SW480 (cell line): ENCODE measurements at regions not wholly inside any gene's neighbourhood (a gene's known extent, or its start where the extent isn't known, plus 50 kb on each side); places are given as distances from the start of the nearest gene placed in this dataset.
"Not testable (repeated sequence)": the region's sequence is repeated elsewhere in the genome, so short reads cannot be mapped to it uniquely, and the experiment has no call there.

Experiments
- DNase-seq: peaks from one replicate; pipeline ENCODE4 v3.0.0-alpha.2; 2016; ENCODE audit warnings: low spot score

- DNase-seq: no peak
Measured at GRCh38 chr2:118611691-118612090, 235.8 kb downstream of the EN1 start.

GRCh38 chr2:118609138-118609537 lies 238.3 kb downstream of the EN1 start:
- no peak for DNase-seq

- no peak for DNase-seq
Measured at GRCh38 chr2:118607641-118608040, 239.8 kb downstream of the EN1 start.

DNA sequence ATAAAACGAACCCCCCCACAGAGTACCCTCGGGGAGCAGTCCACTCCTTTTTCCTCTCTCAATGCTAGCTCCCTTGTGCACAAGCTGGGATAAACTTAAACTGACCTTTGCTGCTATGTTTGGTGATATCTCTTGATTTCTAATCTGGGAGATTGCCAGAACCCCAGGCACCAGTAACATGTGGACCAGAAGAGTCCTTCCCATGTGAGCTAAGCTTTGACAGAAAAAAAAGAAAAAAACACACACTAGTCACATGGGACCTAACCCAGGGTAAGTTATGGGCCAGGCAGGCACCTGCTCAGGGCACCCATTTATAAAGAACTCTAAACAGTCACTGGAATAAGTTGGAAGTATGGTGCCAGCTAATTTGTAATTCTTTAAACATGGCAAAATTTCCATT lies 242.6 kb downstream of the EN1 start:
- DNase-seq: no peak

- DNase-seq: no peak
Measured at GRCh38 chr2:118604371-118604770, 243.1 kb downstream of the EN1 start.

- DNase-seq: no peak
Measured at GRCh38 chr2:118599141-118599540, 248.3 kb downstream of the EN1 start.

DNA sequence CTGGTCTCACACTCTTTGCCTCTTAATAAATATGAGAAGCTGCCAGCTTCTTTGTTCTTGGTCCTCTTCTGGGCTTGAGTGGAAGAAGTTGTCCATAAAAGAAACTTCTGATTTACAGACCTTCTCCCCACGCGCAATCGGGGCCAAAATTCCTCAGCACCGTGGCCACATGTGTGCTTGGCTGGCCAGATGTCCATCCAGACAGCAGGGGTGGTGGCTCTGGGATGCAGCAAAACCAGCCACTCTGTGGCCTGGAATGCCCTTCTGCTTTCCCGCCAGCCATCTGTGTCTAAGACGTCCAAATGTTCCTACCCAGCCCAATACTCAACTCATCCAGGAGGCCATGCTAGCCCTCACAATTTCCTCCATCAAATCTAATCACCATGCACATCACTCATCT lies 250.8 kb downstream of the EN1 start:
- DNase-seq: no peak

GRCh38 chr2:118593257-118593656 lies 254.2 kb downstream of the EN1 start:
- DNase-seq: no peak

DNA sequence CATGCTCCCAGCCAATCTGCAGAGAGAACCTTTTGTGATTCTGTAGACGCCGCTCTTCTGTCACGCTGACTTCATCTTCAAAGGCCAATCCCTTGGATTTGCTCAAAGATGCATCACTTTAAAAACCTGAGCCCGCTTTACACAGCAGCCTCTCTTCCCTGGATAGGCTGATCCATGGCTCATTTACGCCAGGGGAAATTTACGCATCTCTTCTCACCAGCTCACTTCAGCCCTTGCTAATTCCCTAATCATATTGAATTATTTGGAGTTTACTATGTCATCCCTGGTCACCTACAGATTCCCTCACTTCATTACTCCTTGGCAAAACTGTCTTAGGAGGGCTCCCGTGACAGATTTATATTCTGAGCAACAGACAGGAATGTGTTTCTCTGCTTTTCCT lies 256.2 kb downstream of the EN1 start:
- DNase-seq: no peak

DNA sequence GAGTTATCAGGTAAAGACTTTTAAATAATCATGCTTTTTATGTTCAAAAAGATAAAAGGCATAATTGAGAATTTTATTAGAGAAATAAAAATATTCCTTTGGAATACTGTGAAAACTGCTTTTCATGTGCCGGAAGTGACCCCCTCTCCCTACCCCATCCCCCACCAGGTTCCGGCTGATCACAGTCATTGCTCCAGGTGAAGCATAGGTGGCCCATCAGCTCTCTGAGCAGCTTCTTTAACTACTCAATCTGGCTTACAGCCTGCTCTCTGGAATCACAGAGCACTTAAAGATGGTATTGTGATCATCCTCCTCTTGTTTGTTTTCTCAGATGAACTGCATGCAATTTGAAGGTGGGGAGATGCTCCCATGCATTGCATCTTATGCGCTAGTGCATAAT lies 257.7 kb downstream of the EN1 start:
- DNase-seq: no peak

DNA sequence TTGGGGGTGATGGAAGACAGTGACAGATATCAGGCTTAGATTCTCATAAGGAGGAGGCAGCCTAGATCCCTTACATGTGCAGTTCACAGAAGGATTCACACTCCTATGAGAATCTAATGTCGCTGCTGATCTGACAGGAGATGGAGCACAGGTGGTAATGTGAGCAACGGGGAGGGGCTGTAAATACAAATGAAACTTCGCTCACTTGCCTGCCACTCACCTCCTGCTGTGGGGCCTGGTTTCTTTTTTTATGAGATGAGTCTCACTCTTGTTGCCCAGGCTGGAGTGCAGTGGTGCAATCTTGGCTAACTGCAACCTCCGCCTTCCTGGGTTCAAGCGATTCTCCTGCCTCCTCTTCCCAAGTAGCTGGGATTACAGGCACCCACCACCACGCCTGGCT lies 258.6 kb downstream of the EN1 start:
- no peak for DNase-seq

DNA sequence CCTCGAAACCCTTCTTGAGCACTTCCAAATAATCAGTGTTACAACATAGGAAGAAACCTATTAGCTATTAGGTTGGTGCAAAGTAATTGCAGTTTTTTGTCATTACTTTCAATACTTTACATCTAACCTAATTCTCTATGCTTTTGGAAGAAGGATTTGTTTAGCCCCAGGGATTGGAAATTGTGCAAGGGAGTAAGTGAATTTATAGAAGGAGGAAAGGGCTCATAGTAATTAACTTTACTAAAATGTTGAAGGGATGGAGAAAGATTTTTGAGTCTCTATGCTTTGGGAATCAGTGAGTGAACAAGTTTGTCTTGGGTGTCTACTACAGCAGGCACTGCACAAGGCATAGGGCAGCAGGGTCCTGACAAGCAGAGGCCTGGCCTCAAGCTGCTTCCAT lies 261.1 kb downstream of the EN1 start:
- no peak for DNase-seq

DNA sequence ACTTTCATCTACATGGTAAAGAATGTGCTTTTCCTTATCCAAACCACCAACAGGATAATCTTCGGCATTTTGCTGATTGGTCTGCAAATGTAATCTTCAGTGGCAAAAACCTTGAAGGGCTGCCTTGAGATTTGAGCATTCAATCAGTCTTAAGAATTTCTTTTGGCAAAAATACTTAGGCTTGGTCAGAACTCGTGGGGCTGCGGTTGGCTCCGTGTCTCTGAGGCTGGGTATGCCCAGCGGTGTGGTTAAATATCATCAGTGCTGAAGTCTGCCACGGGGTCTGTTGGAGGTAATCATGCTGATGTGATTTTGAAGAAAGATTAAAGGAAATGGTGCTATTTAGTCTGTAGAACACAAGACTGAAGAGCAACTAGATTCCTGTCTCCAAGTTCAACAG lies 262.6 kb downstream of the EN1 start:
- no peak for DNase-seq

DNA sequence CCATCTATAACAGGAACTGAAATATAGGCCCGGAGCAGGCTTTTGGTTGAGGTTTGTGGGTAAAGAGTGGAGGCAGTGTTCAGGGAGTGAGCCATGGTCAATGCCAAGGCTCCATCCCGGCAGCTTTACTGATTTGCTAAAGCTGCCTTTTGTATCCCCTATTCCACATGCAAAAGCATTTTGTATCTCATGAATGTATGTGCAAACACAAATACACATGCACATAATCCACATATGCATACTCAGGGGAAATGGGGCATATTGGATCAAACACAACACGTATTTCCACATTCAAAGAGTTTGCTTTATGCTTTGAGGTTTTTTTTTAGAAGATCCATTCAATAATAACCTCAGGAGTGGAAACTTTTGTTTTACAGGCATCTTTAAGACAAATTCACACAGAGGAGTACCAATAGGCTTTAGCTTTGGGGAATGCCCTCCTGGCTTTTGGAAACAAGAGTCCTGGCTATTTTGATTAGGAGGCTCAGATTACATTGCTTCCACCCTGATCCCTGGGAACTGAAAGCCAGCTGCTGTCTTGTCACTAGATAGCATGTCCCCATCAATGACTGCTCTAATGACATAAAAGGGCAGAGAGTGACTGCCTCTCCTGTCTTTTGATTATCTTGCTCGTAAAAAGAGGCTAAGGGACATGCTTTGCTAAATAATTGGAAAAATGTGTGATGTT lies 263.2 kb downstream of the EN1 start:
- no peak for DNase-seq

DNA sequence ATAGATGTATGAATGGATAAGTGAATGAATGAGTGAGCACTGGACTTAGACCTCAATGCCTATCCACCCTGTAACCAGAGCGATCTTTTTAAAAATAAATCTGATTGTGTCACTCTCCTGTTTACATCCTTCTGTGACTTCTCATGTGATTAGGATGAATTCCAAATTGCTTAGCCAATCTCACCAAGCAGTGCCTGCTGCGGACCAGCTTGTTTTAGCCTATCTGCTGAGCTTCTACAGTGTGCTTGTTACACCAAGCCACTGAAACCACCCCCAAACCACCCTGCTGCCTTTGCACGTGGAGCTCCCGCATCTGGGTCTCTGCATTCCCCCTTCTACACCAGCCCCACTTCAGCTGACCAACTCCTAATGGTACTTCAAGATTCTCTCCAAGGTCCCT lies 265.4 kb downstream of the EN1 start:
- DNase-seq: no peak

- DNase-seq: no peak
Measured at GRCh38 chr2:118580651-118581050, 266.8 kb downstream of the EN1 start.

DNA sequence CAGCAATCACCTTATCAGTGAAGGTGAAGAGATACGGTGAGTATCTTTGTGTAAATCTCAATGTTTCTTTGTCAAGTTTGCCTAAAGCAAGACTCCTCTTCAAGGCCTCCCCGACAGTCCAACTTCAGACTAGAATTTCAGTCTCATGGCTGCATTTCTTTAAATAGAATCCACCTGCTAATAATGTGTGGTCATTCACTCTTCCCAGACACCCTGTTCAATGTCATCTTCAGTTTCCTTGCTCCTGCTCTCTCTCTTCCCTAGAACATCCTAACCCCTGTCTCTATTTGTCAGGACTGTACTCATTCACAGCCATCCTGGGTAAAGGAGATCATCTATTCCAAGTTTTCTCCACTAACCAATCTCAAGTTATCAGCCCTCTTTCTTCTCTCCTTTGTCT lies 267.3 kb downstream of the EN1 start:
- DNase-seq: no peak

- no peak for DNase-seq
Measured at GRCh38 chr2:118577202-118577601, 270.2 kb downstream of the EN1 start.

- no peak for DNase-seq
Measured at GRCh38 chr2:118576109-118576855, 271.2 kb downstream of the EN1 start.

GRCh38 chr2:118572380-118572779 lies 275.1 kb downstream of the EN1 start:
- not testable (repeated sequence) for DNase-seq

GRCh38 chr2:118569876-118570535 lies 277.4 kb downstream of the EN1 start:
- no peak for DNase-seq

- no peak for DNase-seq
Measured at GRCh38 chr2:118568700-118569099, 278.7 kb downstream of the EN1 start.

GRCh38 chr2:118565786-118566540 lies 281.5 kb downstream of the EN1 start:
- DNase-seq: no peak
